Gastrocnemius medialis (tissue), 4 donors: ENCODE measurements at regions not wholly inside any gene's neighbourhood (a gene's known extent, or its start where the extent isn't known, plus 50 kb on each side); places are given as distances from the start of the nearest gene placed in this dataset.

Source experiments
- CTCF ChIP-seq, 5 experiments: fragments of 450-650 bp in 3 of 5; fragments of 200-600 bp in 2 of 5; sonication (generic) in 2 of 5; IDR thresholded peaks in 4 of 5; conservative IDR thresholded peaks in 1 of 5; 1 replicate in 4 of 5; 2 replicates in 1 of 5; pipeline ENCODE4 v1.5.1; 2016 to 2019; ENCODE audit warnings: antibody characterized with exemption in 5 of 5, mild to moderate bottlenecking in 3 of 5, moderate library complexity in 3 of 5
- POLR2A ChIP-seq, 2 donors: fragments of 450-650 bp; IDR thresholded peaks; one replicate each; pipeline ENCODE4 v1.6.1; 2017; ENCODE audit warnings: antibody characterized with exemption in 2 of 2, mild to moderate bottlenecking in 2 of 2, moderate library complexity in 2 of 2

GRCh38 chr2:75431276-75431675 is 129.5 kb downstream of the EVA1A start:
- TF ChIP-seq CTCF (IDR thresholded peaks at IDR 0.05 in 4 of 5, conservative IDR thresholded peaks at IDR 0.05 in 1 of 5) = no peak
- TF ChIP-seq POLR2A (IDR thresholded peaks at IDR 0.05) = no peak
